ENCODE measurements at regions not wholly inside any gene's neighbourhood (a gene's known extent, or its start where the extent isn't known, plus 50 kb on each side); places are given as distances from the start of the nearest gene placed in this dataset.

DNA sequence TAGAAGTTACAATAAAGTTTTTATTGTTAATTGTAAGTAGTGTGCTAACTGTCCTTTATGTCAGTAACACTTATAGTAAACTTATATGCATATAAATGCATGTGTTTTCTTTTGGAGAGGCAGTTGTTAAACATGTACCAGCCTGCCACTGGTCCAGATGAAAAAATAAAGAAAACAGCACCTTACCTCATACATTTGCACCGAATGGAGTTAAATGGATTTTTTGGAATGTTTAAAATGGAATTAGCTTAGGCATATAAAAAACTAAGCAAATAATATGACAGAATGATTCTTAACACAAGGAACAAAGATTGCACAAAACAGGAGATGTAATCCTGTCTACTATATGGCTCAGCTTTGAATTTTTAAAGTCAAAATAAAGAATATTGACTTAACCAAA lies 50.2 kb upstream of the ALDH1A3 start:
- DNase-seq: no peak
